ENCODE measurements at regions not wholly inside any gene's neighbourhood (a gene's known extent, or its start where the extent isn't known, plus 50 kb on each side); places are given as distances from the start of the nearest gene placed in this dataset.

- TF ChIP-seq CTCF (IDR thresholded peaks at IDR 0.05) (no peak), EP300 (IDR thresholded peaks at IDR 0.05) (no peak), POLR2AphosphoS5 (IDR thresholded peaks at IDR 0.05) (no peak), POLR2A (IDR thresholded peaks at IDR 0.05) (no peak)
These were observed 114.7 kb downstream of the HAPSTR1 start for GRCh38 chr16:9206156-9206555.

All from sigmoid colon (tissue), 4 donors.